ENCODE measurements at regions not wholly inside any gene's neighbourhood (a gene's known extent, or its start where the extent isn't known, plus 50 kb on each side); places are given as distances from the start of the nearest gene placed in this dataset.

DNA sequence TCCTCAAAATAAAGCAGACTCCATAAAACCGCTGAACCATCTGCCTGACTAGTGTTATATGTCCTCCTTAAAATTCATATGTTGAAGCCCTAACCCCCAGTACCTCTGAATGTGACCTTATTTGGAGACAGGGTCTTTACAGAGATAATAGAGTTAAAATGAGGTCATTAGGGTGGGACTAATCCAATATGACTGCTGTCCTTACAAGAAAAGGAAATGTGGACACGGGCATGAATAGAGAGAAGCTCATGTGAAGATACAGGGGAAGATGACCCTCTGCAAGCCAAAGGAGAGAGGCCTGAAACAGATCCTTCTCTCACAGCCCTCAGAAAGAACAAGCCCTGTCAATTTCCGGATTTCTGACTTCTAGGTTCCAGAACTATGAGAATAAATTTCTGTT, 82.0 kb upstream of the KLHL13 start:
- WGBS, 2 donors, result 78 to 84% methylated on average over 3 of the region's 3 CpGs
- intact Hi-C loops (cut with DNase I), result no loop called here
- no peak for DNase-seq
- H3K4me1 ChIP-seq, result no peaks in the 10 kb centered on the region
- no peaks in the 10 kb centered on the region for H3K36me3 ChIP-seq
- H3K27ac ChIP-seq, result no peak overlapping the region
- H3K27me3 ChIP-seq, result no peaks in the 10 kb centered on the region
- TF ChIP-seq, protein P1, sequence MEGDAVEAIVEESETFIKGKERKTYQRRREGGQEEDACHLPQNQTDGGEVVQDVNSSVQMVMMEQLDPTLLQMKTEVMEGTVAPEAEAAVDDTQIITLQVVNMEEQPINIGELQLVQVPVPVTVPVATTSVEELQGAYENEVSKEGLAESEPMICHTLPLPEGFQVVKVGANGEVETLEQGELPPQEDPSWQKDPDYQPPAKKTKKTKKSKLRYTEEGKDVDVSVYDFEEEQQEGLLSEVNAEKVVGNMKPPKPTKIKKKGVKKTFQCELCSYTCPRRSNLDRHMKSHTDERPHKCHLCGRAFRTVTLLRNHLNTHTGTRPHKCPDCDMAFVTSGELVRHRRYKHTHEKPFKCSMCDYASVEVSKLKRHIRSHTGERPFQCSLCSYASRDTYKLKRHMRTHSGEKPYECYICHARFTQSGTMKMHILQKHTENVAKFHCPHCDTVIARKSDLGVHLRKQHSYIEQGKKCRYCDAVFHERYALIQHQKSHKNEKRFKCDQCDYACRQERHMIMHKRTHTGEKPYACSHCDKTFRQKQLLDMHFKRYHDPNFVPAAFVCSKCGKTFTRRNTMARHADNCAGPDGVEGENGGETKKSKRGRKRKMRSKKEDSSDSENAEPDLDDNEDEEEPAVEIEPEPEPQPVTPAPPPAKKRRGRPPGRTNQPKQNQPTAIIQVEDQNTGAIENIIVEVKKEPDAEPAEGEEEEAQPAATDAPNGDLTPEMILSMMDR (IDR thresholded peaks at IDR 0.05), result no peak
- TF ChIP-seq POLR2A (IDR thresholded peaks at IDR 0.05), result no peak
- H3K9me3 ChIP-seq, result no peaks in the 10 kb centered on the region
- no peak overlapping the region for H3K4me3 ChIP-seq (replicated peaks in 1 of 3)

DNA sequence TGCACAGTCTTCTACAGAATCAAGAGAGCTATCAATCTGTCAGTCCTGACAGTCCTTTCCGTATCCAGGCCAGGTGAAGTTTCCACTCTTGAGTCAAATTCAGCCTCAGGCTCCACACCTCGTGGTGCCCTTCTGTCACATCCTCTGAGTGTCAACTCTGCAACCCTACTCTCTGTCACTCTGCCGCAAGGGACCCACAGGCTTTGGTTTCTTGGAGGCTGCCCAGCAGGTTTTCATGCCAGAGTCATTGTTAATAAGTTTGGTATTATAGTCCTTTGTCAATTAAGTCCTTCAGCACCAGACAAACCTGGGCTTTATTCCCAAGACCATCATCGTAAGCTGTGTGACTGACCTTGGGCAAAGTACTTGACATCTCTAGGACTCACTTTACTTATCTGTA, 83.4 kb upstream of the KLHL13 start:
- H3K4me1 ChIP-seq, result no peaks in the 10 kb centered on the region
- H3K9me3 ChIP-seq, result no peaks in the 10 kb centered on the region
- H3K27ac ChIP-seq, result no peak overlapping the region
- DNase-seq, result no peak
- intact Hi-C loops (cut with DNase I), result no loop called here
- no peaks in the 10 kb centered on the region for H3K36me3 ChIP-seq
- no peak for TF ChIP-seq POLR2A (IDR thresholded peaks at IDR 0.05)
- TF ChIP-seq, protein P1 (IDR thresholded peaks at IDR 0.05), result no peak
- no peak overlapping the region for H3K4me3 ChIP-seq (replicated peaks in 1 of 3)
- H3K27me3 ChIP-seq, result no peaks in the 10 kb centered on the region
- 76 to 78% methylated on average over 4 of the region's 4 CpGs for WGBS, 2 donors

DNA sequence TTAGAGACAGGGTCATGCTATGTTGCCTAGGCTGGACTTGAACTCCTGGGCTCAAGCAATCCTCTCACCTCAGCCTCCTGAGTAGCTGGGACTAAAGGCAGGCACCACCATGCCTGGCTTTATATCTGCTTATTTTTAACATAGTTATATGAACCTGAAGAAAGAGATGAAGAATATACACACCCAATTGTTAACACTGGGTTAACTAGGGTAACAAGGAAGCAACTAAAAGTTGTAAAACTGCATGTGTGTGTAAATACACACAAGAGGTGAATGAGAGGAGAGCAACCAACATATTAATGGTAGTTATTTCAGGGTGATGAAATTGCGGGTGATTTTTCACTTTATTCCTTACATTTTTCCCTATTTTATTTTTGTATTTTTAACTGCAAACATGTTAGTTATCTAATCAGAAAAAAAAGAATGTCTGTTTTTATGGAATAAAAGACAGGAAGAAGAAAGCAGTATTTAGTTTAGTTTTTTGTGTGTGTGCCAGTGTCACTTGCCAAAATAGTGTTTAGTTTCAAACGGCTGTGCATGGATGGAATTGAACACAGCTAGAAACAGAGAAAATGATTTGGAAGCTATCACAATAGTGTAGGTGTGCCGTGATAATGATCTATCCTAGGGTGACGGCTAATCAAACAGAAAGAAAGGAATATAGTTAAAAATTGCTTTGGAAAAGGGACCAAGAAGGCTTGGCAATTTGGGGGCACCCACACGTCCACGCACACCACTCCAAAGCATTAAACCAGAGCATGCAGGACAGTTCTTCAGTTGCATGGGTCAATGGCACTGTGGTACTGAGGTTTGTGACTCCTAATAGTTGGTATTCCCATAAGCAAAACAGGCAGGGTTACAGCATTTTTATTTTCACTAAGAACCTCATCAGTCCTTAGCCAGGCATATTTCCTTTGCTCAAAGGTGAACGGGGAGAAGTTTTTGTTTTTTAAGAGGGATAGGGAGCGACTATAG, 89.1 kb upstream of the KLHL13 start:
- Histone ChIP-seq H3K36me3 (no peaks in the 10 kb centered on the region), H3K27ac (no peak overlapping the region), H3K9me3 (no peaks in the 10 kb centered on the region), H3K4me1 (no peaks in the 10 kb centered on the region), H3K4me3 (replicated peaks in 1 of 3) (no peak overlapping the region), H3K27me3 (no peaks in the 10 kb centered on the region)
- DNase-seq, result no peak
- TF ChIP-seq, protein P1 (IDR thresholded peaks at IDR 0.05), result no peak
- no peak for TF ChIP-seq POLR2A (IDR thresholded peaks at IDR 0.05)
- intact Hi-C loops (cut with DNase I), result no loop called here
- WGBS, 2 donors, result 59 to 67% methylated on average over 8 of the region's 8 CpGs

DNA sequence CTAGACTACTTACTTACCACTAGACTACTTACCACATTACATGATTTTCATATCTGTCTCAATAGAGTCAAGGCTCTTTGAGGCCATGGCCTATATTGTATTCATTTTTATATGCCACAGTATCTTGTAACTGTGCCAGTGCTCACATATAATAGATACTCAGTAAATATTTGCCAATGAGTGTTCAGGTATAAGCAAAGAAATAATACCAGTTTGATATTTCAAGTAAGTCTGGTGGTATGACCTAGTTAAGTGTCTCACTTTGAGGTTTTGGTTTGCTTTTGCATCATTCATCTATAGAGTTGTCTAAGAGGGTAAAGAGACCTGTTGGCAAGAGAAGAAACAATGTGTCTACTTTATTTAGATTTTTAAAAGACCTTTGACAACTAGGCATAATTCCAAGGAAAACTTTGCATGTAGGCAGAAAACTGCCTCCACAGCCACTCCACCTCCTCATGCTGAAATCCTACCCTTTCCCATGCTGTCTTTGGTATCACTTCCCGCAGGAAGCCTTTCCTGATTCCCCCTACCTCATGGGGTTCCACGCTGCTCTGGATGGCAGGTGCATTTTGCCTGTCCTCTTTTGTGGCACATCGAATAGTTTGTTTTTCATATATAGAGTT, 91.3 kb upstream of the KLHL13 start:
- Histone ChIP-seq H3K27ac (no peak overlapping the region), H3K9me3 (no peaks in the 10 kb centered on the region), H3K4me1 (no peaks in the 10 kb centered on the region), H3K4me3 (replicated peaks in 1 of 3) (no peak overlapping the region), H3K36me3 (no peaks in the 10 kb centered on the region), H3K27me3 (no peaks in the 10 kb centered on the region)
- intact Hi-C loops (cut with DNase I), result no loop called here
- TF ChIP-seq, protein P1 (IDR thresholded peaks at IDR 0.05), result no peak
- no peak for TF ChIP-seq POLR2A (IDR thresholded peaks at IDR 0.05)
- 80 to 86% methylated on average over 3 of the region's 3 CpGs for WGBS, 2 donors
- DNase-seq, result no peak

DNA sequence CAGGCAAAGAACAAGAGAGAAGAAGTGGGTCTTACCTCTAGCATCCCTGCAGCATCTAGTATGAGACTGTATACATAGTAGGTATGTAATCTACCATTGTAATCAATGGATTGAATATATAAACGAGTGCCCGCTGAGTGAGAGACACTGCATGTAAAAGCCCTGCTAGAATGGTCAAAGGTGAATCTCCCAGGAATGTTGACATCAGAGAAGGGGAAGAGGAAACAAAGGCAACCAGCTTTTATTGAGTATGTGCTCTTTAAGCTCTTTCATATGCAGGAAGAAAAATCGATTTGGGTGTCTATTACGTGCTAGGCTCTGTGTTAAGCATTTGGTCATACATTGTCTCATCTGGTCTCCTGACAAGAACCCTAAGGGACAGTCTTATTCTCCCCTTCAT, 91.9 kb upstream of the KLHL13 start:
- Histone ChIP-seq H3K27ac (no peak overlapping the region), H3K4me1 (no peaks in the 10 kb centered on the region), H3K4me3 (replicated peaks in 1 of 3) (no peak overlapping the region), H3K36me3 (no peaks in the 10 kb centered on the region), H3K9me3 (no peaks in the 10 kb centered on the region), H3K27me3 (no peaks in the 10 kb centered on the region)
- WGBS, 2 donors, result 90 to 99% methylated on average over 4 of the region's 4 CpGs
- TF ChIP-seq POLR2A (IDR thresholded peaks at IDR 0.05), result no peak
- TF ChIP-seq, protein P1 (IDR thresholded peaks at IDR 0.05), result no peak
- intact Hi-C loops (cut with DNase I), result no loop called here
- no peak for DNase-seq
